Mesenchymal stem cell (in vitro differentiated cells and primary cell): ENCODE measurements at regions not wholly inside any gene's neighbourhood (a gene's known extent, or its start where the extent isn't known, plus 50 kb on each side); places are given as distances from the start of the nearest gene placed in this dataset.

Source experiments
- DNase-seq: peaks from one replicate; pipeline ENCODE4 v3.0.0-alpha.2; 2013
- H2AFZ ChIP-seq: one replicate; pipeline ENCODE4 v1.6.1; 2013; ENCODE audit warnings: low read depth, mild to moderate bottlenecking, control low read depth, inconsistent platforms, low read length, moderate library complexity
- H2AK5ac ChIP-seq: 2 replicates; pipeline ENCODE4 v1.6.1; 2013; ENCODE audit warnings: low read length, moderate library complexity, mild to moderate bottlenecking, inconsistent platforms; ENCODE audit not compliant: severe bottlenecking
- H2BK120ac ChIP-seq: one replicate; pipeline ENCODE4 v1.6.1; 2013; ENCODE audit warnings: low read depth, mild to moderate bottlenecking, inconsistent platforms, low read length, moderate library complexity
- H2BK12ac ChIP-seq, 2 experiments: one replicate each; pipeline ENCODE4 v1.6.1; 2013; ENCODE audit warnings: inconsistent platforms in 2 of 2, low read length in 2 of 2, mild to moderate bottlenecking in 2 of 2, moderate library complexity in 2 of 2, control low read depth in 1 of 2
- H2BK15ac ChIP-seq: one replicate; pipeline ENCODE4 v1.6.1; 2013; ENCODE audit warnings: mild to moderate bottlenecking, low read depth, inconsistent platforms; ENCODE audit not compliant: poor library complexity, severe bottlenecking
- H2BK5ac ChIP-seq: 2 replicates; pipeline ENCODE4 v1.6.1; 2013; ENCODE audit warnings: low read depth, mild to moderate bottlenecking, low read length, control low read depth, inconsistent platforms; ENCODE audit not compliant: poor library complexity, severe bottlenecking
- H3K14ac ChIP-seq, 2 experiments: one replicate each; pipeline ENCODE4 v1.6.1; 2013; ENCODE audit warnings: inconsistent platforms in 2 of 2, low read length in 2 of 2, control low read depth in 1 of 2, mild to moderate bottlenecking in 1 of 2, moderate library complexity in 1 of 2
- H3K18ac ChIP-seq, 2 experiments: one replicate each; pipeline ENCODE4 v1.6.1; 2013; ENCODE audit warnings: inconsistent platforms in 2 of 2, low read length in 2 of 2, control low read depth in 1 of 2, low read depth in 1 of 2, mild to moderate bottlenecking in 1 of 2
- H3K23ac ChIP-seq, 2 experiments: one replicate each; pipeline ENCODE4 v1.6.1; 2013; ENCODE audit warnings: inconsistent platforms in 2 of 2, low read length in 2 of 2, mild to moderate bottlenecking in 2 of 2, moderate library complexity in 2 of 2, control low read depth in 1 of 2
- H3K27ac ChIP-seq: 2 replicates; pipeline ENCODE4 v1.5.1; 2013; ENCODE audit warnings: mild to moderate bottlenecking, moderate library complexity, low read length, control low read depth, inconsistent platforms; ENCODE audit not compliant: poor library complexity, severe bottlenecking
- H3K27me3 ChIP-seq, 2 experiments: 2 replicates each; pipeline versions ENCODE4 v1.6.1 to v1.7.0; 2013; ENCODE audit warnings: low read length in 2 of 2, mild to moderate bottlenecking in 2 of 2, moderate library complexity in 2 of 2, control low read depth in 1 of 2, inconsistent platforms in 1 of 2; ENCODE audit not compliant: control insufficient read depth in 1 of 2, insufficient read depth in 1 of 2
- H3K36me3 ChIP-seq, 2 experiments: 2 replicates each; pipeline versions ENCODE4 v1.6.1 to v1.7.0; 2013; ENCODE audit warnings: low read length in 2 of 2, control low read depth in 1 of 2, inconsistent platforms in 1 of 2, low read depth in 1 of 2, mild to moderate bottlenecking in 1 of 2; ENCODE audit not compliant: insufficient read depth in 2 of 2, control insufficient read depth in 1 of 2
- H3K4ac ChIP-seq, 2 experiments: one replicate each; pipeline ENCODE4 v1.6.1; 2013; ENCODE audit warnings: inconsistent platforms in 2 of 2, low read length in 2 of 2, mild to moderate bottlenecking in 2 of 2, moderate library complexity in 2 of 2, control low read depth in 1 of 2, low read depth in 1 of 2
- H3K4me1 ChIP-seq: 2 replicates; pipeline ENCODE4 v1.6.1; 2013; ENCODE audit warnings: low read depth, low read length, control low read depth; ENCODE audit not compliant: control insufficient read depth, insufficient read depth
- H3K4me2 ChIP-seq: 2 replicates; pipeline ENCODE4 v1.6.1; 2013; ENCODE audit warnings: low read length, mild to moderate bottlenecking, inconsistent platforms; ENCODE audit not compliant: poor library complexity, severe bottlenecking
- H3K4me3 ChIP-seq, 2 experiments: 2 replicates each; pipeline versions ENCODE4 v1.5.1 to v1.7.0; 2013; ENCODE audit warnings: low read length in 2 of 2, mild to moderate bottlenecking in 2 of 2, control low read depth in 1 of 2, low read depth in 1 of 2; ENCODE audit not compliant: insufficient read depth in 1 of 2
- H3K79me1 ChIP-seq: replicated peaks from 2 replicates; pipeline ENCODE4 v1.6.1; 2013; ENCODE audit warnings: mild to moderate bottlenecking, control low read depth, low read length, inconsistent platforms; ENCODE audit not compliant: poor library complexity, severe bottlenecking
- H3K9ac ChIP-seq: 2 replicates; pipeline ENCODE4 v1.7.0; 2013; ENCODE audit warnings: mild to moderate bottlenecking, low read length, moderate library complexity
- H3K9me3 ChIP-seq: 2 replicates; pipeline ENCODE4 v1.7.0; 2013; ENCODE audit warnings: mild to moderate bottlenecking, low read length; ENCODE audit not compliant: control insufficient read depth
- H4K8ac ChIP-seq: one replicate; pipeline ENCODE4 v1.6.1; 2013; ENCODE audit warnings: inconsistent platforms, mild to moderate bottlenecking, low read length, moderate library complexity
- H4K91ac ChIP-seq: one replicate; pipeline ENCODE4 v1.6.1; 2013; ENCODE audit warnings: mild to moderate bottlenecking, low read length, inconsistent platforms
- WGBS: methylation state at CpG from one replicate; pipeline ENCODE4 v1.1.7; 2013; ENCODE audit warnings: mixed read lengths; 5-methylcytosine and 5-hydroxymethylcytosine counted together

GRCh38 chr3:18680758-18681157 lies 255.6 kb upstream of the SATB1 start:
- H3K27ac ChIP-seq, result no peak overlapping the region
- no peak overlapping the region for H3K9ac ChIP-seq
- H2BK15ac ChIP-seq, result no peak overlapping the region
- no peak overlapping the region for H2BK5ac ChIP-seq
- no peak overlapping the region for H2AFZ ChIP-seq
- H3K79me1 ChIP-seq, result no peaks in the 10 kb centered on the region
- no peak overlapping the region for H3K23ac ChIP-seq
- no peak overlapping the region for H4K91ac ChIP-seq
- WGBS, result 50% methylated on average over 2 of the region's 3 CpGs
- no peak overlapping the region for H3K4me2 ChIP-seq
- H2BK120ac ChIP-seq, result no peak overlapping the region
- H3K14ac ChIP-seq, result no peak overlapping the region
- no peaks in the 10 kb centered on the region for H3K36me3 ChIP-seq
- no peak overlapping the region for H3K4me3 ChIP-seq
- H3K27me3 ChIP-seq, result no peaks in the 10 kb centered on the region
- H3K4me1 ChIP-seq, result no peaks in the 10 kb centered on the region
- no peak overlapping the region for H4K8ac ChIP-seq
- no peak overlapping the region for H3K4ac ChIP-seq
- no peak overlapping the region for H2AK5ac ChIP-seq
- H2BK12ac ChIP-seq, result no peak overlapping the region
- H3K9me3 ChIP-seq, result peaks cover 3% of the 10 kb centered on the region
- no peak for DNase-seq
- no peak overlapping the region for H3K18ac ChIP-seq

GRCh38 chr3:18679238-18679637 lies 254.1 kb upstream of the SATB1 start:
- H3K14ac ChIP-seq, result no peak overlapping the region
- H2AK5ac ChIP-seq, result no peak overlapping the region
- H3K4me1 ChIP-seq, result no peaks in the 10 kb centered on the region
- H3K4me2 ChIP-seq, result no peak overlapping the region
- H3K27ac ChIP-seq, result no peak overlapping the region
- H2BK12ac ChIP-seq, result no peak overlapping the region
- 65% methylated on average over 4 of the region's 4 CpGs for WGBS
- H3K18ac ChIP-seq, result no peak overlapping the region
- H2AFZ ChIP-seq, result no peak overlapping the region
- H3K4ac ChIP-seq, result no peak overlapping the region
- H3K4me3 ChIP-seq, result no peak overlapping the region
- H3K79me1 ChIP-seq, result no peaks in the 10 kb centered on the region
- no peaks in the 10 kb centered on the region for H3K36me3 ChIP-seq
- H3K9me3 ChIP-seq, result no peaks in the 10 kb centered on the region
- H2BK120ac ChIP-seq, result no peak overlapping the region
- no peak overlapping the region for H4K91ac ChIP-seq
- H3K23ac ChIP-seq, result no peak overlapping the region
- no peak overlapping the region for H2BK15ac ChIP-seq
- H4K8ac ChIP-seq, result no peak overlapping the region
- H3K27me3 ChIP-seq, result no peaks in the 10 kb centered on the region
- no peak for DNase-seq
- H3K9ac ChIP-seq, result no peak overlapping the region
- H2BK5ac ChIP-seq, result no peak overlapping the region

GRCh38 chr3:18675197-18675596 lies 250.1 kb upstream of the SATB1 start:
- Histone ChIP-seq H3K18ac (no peak overlapping the region), H3K4me1 (no peaks in the 10 kb centered on the region), H2BK15ac (no peak overlapping the region), H3K9ac (no peak overlapping the region), H3K36me3 (no peaks in the 10 kb centered on the region), H3K4ac (no peak overlapping the region), H2BK12ac (no peak overlapping the region), H3K27ac (no peak overlapping the region), H3K23ac (no peak overlapping the region), H3K4me3 (no peak overlapping the region), H3K4me2 (no peak overlapping the region), H2AK5ac (no peak overlapping the region), H3K9me3 (no peaks in the 10 kb centered on the region), H3K14ac (no peak overlapping the region), H3K27me3 (no peaks in the 10 kb centered on the region), H3K79me1 (no peaks in the 10 kb centered on the region), H2BK120ac (no peak overlapping the region), H4K91ac (no peak overlapping the region), H2BK5ac (no peak overlapping the region), H2AFZ (no peak overlapping the region), H4K8ac (no peak overlapping the region)
- DNase-seq, result no peak

GRCh38 chr3:18672561-18672960 lies 247.4 kb upstream of the SATB1 start:
- Histone ChIP-seq H3K18ac (no peak overlapping the region), H2BK5ac (no peak overlapping the region), H3K4me1 (no peaks in the 10 kb centered on the region), H3K14ac (no peak overlapping the region), H2BK15ac (no peak overlapping the region), H4K91ac (no peak overlapping the region), H3K4ac (no peak overlapping the region), H3K4me2 (no peak overlapping the region), H2AFZ (no peak overlapping the region), H2BK120ac (no peak overlapping the region), H2AK5ac (no peak overlapping the region), H3K23ac (no peak overlapping the region), H3K79me1 (no peaks in the 10 kb centered on the region), H3K9ac (no peak overlapping the region), H4K8ac (no peak overlapping the region), H3K36me3 (no peaks in the 10 kb centered on the region), H3K4me3 (no peak overlapping the region), H3K27me3 (no peaks in the 10 kb centered on the region), H3K27ac (no peak overlapping the region), H2BK12ac (no peak overlapping the region), H3K9me3 (peaks cover 3% of the 10 kb centered on the region)
- no peak for DNase-seq
- WGBS, result 77% methylated on average over 2 of the region's 3 CpGs
